GM19395 (cell line): ENCODE measurements at regions not wholly inside any gene's neighbourhood (a gene's known extent, or its start where the extent isn't known, plus 50 kb on each side); places are given as distances from the start of the nearest gene placed in this dataset.

Experiments used
- ATAC-seq: cut with Tn5 transposase; IDR thresholded peaks from one replicate; pipeline ENCODE4 v1.9.1; 2021; ENCODE audit warnings: mild to moderate bottlenecking, moderate library complexity; ENCODE audit not compliant: unreplicated experiment

DNA sequence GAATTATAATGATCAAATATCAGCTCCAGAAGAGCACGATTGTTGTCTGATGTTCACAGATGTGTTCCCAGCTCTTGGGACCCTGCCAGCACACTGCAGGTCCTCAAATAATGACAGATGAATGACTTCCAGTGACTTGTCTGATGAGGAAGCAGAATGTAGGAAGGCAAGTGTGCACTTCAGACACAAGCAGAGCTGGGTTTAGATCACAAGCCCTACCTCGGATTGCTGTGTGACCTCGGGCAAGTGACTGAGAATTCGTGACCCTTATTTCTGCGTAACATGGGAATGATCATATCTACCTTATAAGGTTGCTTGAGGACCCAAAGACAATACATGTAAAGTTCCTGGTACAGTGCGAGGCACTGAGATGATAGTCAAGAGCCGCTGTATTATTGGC is 182.2 kb downstream of the ABCC12 start:
- no peak for ATAC-seq

- ATAC-seq = no peak
These were observed 183.4 kb downstream of the ABCC12 start for GRCh38 chr16:47972246-47972985.

GRCh38 chr16:47971225-47971624 is 184.6 kb downstream of the ABCC12 start:
- no peak for ATAC-seq

- ATAC-seq = no peak
These were observed 185.4 kb downstream of the ABCC12 start for GRCh38 chr16:47970291-47970931.

DNA sequence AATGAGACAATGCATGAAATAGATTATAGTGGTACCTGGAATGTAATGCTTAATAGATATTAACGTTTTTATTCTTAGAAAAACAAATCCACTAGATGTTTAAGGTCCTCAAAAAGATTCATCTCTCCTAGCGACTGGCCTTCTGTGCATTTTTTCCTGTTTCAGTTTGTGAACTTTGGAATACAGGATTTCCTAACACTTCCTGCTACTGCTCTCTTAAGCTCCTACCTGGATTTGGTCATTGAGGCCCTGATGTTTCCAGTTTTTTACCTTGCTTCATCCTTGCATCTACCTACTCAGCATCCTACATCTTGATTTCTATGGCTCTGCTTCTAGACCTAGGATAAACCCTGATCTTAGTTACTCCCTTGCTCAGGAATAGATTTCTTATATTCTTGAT is 188.4 kb downstream of the ABCC12 start:
- ATAC-seq = no peak

DNA sequence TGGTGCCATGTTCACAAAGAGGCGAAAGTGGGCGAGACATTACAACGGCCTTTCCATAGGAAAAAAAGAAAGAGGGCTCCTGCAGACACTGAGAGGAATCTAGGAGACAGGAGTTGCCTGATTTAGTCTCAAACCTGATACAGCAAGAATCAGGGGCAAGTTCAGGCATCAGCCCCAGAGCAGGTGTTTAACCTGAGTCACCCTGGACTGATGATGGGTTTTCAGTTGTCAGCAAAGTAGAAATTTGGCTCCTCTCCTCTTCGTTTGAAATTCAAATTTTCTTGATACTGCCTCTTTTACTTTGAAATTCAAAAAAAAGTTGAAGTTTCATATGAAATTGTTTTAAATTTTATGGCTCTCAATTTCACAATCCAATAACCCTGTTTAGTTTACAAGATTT is 189.5 kb downstream of the ABCC12 start:
- no peak for ATAC-seq

DNA sequence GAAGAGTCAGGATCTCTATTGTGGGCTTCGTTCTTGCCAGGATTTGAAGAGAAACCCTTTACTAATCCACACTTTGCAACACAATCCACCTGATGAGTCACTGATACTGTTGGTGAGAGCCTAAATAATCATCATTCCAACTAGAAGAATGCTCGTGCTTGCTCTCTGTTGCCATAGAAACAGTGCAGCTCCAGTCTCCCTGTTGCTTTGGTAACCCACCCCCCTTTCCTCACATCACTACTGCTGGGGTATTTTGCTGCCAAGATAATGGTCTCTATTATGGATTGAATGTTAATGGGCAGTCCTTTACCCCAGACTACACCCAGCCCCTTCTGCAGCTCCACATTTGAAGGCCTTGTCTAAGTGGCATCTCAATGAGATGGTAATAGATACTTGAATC is 190.4 kb downstream of the ABCC12 start:
- ATAC-seq = no peak

DNA sequence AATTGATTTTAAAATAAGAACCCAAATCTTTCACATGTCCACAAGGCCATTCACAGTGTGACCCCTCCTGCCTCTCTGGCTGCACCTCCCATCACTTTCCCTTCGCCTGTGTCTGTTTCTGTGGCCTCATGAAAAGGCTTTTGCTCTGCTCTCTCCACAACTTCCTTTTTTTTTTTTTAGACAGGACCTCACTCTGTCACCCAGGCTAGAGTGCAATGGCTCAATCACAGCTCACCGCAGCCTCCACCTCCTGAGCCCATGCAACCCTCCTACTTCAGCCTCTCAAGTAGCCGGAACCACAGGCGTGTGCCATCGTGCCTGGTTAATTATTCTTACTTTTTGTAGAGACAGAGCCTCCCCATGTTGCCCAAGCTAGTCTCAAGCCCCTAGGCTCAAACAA is 197.1 kb downstream of the ABCC12 start:
- ATAC-seq = no peak

- ATAC-seq = no peak
These were observed 198.9 kb downstream of the ABCC12 start for GRCh38 chr16:47956916-47957315.

- no peak for ATAC-seq
These were observed 206.1 kb downstream of the ABCC12 start for GRCh38 chr16:47949714-47950113.

DNA sequence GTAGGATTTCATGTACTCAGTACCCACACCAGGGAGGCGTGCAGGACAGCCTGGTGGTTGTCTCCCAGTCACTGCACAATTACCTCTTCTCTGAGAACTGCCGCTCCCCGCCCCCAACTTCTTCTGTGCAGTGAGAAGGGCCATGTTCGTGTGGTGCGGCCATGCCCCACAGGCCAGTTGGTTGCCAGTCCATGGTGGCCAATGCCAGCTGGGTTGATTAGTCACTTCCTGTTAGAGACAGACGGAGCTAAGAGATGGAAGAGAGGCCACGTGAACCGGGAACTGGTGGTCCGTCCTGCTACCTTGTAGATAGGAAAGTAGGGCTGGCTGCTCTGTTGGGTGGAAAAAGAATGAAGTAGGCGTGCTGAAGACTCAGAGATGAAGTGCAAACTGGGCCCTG is 206.5 kb downstream of the ABCC12 start:
- ATAC-seq = no peak

- ATAC-seq = no peak
These were observed 208.1 kb downstream of the ABCC12 start for GRCh38 chr16:47947723-47948122.

DNA sequence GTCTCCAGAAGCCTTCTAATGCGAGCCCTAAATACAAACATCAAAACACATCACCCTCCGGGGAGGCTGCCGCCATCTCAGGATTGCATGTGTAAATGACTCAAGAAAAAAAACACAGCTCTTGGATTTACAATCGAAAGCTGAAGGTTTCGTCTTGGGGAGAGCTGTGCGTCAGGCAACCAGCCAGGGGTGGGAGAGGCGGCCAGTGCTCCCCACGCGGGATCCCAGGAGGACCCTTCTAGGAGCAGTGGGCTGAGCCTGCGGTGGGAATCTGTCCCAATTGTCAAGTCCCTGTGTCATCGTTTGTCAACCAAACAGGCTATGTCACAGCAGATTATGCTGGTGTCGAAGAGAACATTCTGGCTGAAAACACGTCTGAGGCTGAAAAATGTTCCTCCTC is 209.7 kb downstream of the ABCC12 start:
- no peak for ATAC-seq

- no peak for ATAC-seq
These were observed 211.2 kb downstream of the ABCC12 start for GRCh38 chr16:47944589-47944988.

DNA sequence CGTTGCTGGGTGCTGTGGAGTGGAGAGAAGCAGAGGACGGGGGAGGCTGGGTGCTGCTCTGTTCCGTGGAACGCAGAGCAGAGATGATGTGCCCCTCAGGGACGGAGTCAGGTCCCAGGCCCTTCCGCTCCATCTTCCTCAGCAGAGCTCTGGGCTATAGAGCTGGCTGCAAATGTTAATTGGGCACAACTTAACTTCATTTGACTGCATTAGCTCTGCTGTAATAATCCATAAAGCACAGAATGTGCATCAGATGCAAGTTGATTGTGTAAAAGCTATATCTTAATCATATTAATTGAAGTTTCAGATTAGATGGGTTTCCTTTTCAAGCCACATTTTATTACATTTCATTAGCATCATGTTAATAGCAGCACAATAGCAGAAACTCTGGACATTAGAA is 212.6 kb downstream of the ABCC12 start:
- no peak for ATAC-seq

GRCh38 chr16:47940466-47940865 is 215.3 kb downstream of the ABCC12 start:
- ATAC-seq = no peak

DNA sequence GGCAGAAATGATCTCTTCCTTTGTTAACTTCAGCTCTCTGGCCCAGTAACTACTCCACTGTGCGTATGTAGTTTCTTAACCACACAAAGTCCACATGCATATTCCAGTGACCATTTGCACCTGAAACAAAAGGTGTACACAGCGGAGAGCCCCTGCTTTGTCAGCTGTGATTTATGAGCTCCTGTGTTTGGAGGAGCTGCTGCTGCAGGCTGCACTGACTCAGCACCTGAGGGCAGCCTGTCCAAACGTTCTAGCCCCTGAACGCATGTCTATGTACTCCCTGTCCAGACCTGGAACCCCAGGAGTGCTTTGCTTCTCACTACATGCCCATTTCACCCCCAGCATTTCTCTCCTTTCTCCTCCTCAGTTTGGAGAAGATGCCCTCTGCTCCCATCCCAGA is 216.1 kb downstream of the ABCC12 start:
- no peak for ATAC-seq

DNA sequence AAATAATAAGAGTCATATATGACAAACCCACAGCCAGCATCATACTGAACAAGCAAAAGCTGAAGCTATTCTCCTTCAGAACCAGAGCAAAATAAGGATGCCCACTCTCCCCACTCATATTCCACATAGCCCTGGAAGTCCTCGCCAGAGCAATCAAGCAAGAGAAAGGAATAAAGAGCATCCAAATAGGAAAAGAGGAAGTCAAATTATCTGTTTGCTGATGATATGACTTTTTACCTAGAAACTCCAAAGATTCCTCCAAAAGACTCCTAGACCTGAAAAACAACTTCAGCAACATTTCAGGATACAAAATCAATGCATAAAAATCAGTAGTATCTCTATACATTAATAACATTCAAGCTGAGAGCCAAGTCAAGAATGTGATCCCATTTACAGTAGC is 217.5 kb downstream of the ABCC12 start:
- no peak for ATAC-seq

- no peak for ATAC-seq
These were observed 227.8 kb downstream of the ABCC12 start for GRCh38 chr16:47928008-47928407.

DNA sequence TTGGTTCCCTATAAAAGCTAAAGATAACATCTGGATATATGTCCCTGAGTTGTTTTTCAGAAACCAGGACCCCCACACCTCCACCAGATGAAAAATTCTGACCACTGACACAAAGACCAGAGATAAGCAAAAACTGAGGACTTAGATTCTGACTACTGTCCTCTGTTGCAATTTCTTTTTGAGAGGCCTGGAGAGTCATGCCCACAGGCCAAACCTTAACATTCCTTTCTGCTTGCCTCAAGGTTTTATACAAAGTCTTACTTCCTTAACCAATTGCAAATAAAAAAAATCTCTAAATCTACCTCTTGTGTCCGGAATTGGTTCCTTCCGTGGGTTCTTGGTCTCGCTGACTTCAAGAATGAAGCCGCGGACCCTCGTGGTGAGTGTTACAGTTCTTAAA is 228.5 kb downstream of the ABCC12 start:
- no peak for ATAC-seq

GRCh38 chr16:47925811-47926460 is 229.9 kb downstream of the ABCC12 start:
- no peak for ATAC-seq

- no peak for ATAC-seq
These were observed 230.8 kb downstream of the ABCC12 start for GRCh38 chr16:47924950-47925349.
